NCI-H345 treated with DMSO at 0.1 percent for 48 hours (cell line): ENCODE measurements at regions not wholly inside any gene's neighbourhood (a gene's known extent, or its start where the extent isn't known, plus 50 kb on each side); places are given as distances from the start of the nearest gene placed in this dataset.
"Not testable (repeated sequence)": the region's sequence is repeated elsewhere in the genome, so short reads cannot be mapped to it uniquely, and the experiment has no call there.

Experiments used
- DNase-seq: peaks from one replicate; lab custom pipeline; 2025; ENCODE audit not compliant: unreplicated experiment; lab: John Stamatoyannopoulos, UW

GRCh38 chr13:87168390-87168789 lies 502.8 kb upstream of the SLITRK5 start:
- no peak for DNase-seq

DNA sequence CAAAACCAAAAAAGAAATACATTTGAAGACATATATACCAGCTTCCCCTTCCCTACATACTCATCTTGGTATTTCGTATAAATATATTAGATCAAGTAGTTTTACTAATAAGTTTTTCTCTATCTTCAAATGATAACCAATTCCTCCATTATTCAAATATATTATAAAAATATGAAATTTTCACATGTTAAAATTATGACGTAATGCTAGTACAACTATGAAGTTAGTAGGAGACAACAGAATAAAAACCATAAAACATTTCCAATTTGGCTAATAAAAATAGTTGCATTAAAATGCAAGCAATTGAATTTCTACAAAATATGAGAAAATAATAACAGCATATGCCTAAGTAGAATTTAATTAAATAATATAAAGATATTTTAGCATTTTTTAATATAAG lies 501.8 kb upstream of the SLITRK5 start:
- DNase-seq = no peak

- no peak for DNase-seq
These were observed 498.9 kb upstream of the SLITRK5 start for GRCh38 chr13:87172166-87172835.

- not testable (repeated sequence) for DNase-seq
These were observed 486.0 kb upstream of the SLITRK5 start for GRCh38 chr13:87185138-87185537.

GRCh38 chr13:87186647-87187046 lies 484.5 kb upstream of the SLITRK5 start:
- DNase-seq = not testable (repeated sequence)

GRCh38 chr13:87191485-87191884 lies 479.7 kb upstream of the SLITRK5 start:
- not testable (repeated sequence) for DNase-seq

- no peak for DNase-seq
These were observed 472.8 kb upstream of the SLITRK5 start for GRCh38 chr13:87198371-87198770.

- no peak for DNase-seq
These were observed 464.5 kb upstream of the SLITRK5 start for GRCh38 chr13:87206708-87207107.

GRCh38 chr13:87207280-87208003 lies 463.7 kb upstream of the SLITRK5 start:
- peak; percentile 57 for DNase-seq

GRCh38 chr13:87208636-87209035 lies 462.5 kb upstream of the SLITRK5 start:
- no peak for DNase-seq

DNA sequence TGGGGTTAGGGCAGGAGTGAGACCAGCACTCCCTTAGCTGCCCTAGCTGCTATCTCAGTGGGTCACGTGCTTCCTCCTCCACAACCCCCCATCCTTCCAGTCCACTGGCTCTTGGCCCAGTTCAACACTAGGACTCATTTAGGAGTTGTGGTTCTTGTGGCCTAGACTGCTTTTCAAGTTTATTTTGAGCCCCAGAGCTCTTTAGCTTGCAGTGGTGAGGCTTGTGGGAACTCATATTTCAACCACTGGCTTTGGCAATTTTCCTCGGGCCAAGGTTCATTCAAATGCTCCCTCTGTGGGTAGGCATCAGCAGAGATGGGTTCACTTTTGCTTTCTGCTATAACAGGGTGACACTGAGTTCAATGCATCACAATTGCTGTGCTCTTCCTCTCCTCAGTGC lies 436.2 kb upstream of the SLITRK5 start:
- no peak for DNase-seq

GRCh38 chr13:87235621-87236020 lies 435.6 kb upstream of the SLITRK5 start:
- no peak for DNase-seq

DNA sequence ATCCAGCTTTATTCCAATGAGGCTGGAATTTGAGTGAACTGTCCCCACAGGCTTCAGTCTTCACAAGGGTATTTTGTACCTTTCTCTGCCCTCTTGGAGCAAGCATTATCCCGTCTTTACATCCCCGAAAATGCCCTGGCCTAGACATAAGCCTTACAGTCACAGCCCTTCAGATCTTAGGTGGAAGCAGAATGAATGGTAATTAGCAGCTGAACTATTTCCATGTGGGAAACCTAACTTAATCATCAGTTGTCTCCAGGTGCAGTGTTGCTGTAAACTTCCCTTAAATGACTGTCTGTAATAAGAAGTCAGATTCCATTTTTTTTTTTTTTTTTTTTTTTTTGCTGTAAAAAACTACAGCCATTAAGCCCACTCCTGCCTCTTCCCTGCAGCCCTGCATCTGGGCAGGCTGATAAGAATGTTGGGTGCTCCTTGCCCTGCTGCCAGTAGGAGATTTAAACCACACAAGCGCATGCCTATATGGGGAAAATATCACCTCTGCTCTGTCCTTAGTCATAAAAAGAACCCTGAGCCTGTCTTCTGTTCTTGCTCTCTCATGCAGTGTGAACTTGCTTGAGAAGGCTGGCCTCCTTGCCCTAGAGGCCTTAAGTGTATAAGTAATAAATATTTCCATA lies 426.8 kb upstream of the SLITRK5 start:
- DNase-seq = no peak

- DNase-seq = not testable (repeated sequence)
These were observed 421.3 kb upstream of the SLITRK5 start for GRCh38 chr13:87249847-87250246.

DNA sequence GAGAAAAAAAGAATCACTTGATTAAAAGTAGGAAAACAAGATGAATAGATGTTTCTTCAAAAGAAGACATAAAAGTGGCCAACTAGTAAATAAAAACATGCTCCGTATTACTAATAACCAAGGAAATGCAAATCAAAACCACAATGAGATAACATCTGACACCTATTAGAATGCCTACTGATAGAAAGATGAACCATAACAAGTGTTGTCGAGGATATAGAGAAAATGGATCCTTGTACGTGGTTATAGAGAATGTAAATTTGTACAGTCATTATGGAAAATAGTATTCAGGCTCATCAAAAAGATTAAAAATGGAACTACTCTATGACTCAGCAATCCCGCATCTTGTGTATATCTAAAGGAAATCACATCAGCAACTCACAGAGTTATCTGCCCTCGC lies 415.8 kb upstream of the SLITRK5 start:
- DNase-seq = no peak

GRCh38 chr13:87259479-87260083 lies 411.6 kb upstream of the SLITRK5 start:
- DNase-seq = no peak

DNA sequence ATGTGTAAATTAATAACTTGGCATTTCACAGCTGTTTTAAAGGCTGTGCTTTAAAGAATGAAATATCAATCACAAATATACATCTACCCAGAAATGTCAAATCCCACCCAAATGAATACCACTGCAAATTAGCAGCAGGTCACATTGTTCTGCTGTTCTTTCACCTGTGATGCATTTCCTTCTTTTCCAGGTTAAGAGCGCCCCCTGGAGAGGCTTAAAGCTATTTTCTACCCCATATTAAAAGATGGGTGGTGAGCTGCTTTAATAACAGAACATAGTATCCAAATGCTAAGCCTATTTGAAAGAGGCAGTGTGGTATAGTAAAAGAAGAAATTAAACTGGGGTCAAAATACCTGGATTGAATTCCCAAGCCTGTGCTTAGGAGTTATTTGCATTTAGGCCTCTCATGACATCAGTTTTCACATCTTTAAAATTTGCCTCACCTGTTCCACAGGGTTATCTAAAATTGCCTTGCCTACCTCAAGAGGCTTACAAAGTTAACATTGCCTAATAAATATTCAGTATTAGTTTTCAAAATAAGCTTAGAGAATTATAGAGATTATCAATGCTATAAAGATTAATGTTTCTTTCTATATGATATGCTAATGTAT lies 396.9 kb upstream of the SLITRK5 start:
- DNase-seq = peak; percentile 58

DNA sequence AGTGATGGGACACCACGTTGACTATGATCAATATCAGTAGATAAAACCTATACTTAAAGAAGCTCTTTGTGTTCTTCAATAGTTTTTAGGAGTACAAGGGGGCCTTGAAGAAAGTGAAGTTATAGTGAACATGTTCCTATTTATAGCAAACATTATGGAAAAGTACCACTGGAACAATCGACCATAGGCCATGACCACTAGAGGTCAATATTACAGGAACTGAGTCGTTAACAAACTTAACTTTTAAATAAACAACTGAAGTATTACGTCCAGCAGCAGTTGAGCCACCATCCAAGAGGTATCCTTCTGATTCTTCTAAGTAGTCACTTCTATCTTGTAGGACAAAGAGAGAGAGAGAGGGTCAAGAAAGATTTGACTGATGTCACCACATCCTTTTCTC lies 391.0 kb upstream of the SLITRK5 start:
- no peak for DNase-seq

- DNase-seq = no peak
These were observed 383.4 kb upstream of the SLITRK5 start for GRCh38 chr13:87287721-87288120.

DNA sequence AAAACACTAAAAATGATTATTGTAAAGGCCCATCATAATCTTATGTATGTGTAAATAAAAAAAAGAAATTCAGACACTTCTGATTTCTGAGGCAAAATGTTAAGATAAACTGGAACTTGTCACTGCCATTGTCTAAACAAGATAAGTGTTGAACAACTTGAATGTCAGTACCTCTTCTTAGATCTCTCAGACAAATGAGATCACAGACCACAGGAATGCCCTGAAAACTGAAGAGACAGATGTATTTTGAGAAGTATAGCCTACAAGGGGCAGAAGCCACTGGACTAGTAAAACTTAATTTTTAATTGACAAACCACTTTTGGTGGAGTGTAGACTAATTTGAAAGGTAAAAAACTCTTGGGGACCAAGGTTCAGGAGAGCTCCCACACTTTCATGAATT lies 375.5 kb upstream of the SLITRK5 start:
- no peak for DNase-seq

GRCh38 chr13:87302034-87302433 lies 369.1 kb upstream of the SLITRK5 start:
- no peak for DNase-seq
